NCI-H2107 treated with DMSO at 0.1 percent for 48 hours (cell line): ENCODE measurements at regions not wholly inside any gene's neighbourhood (a gene's known extent, or its start where the extent isn't known, plus 50 kb on each side); places are given as distances from the start of the nearest gene placed in this dataset.
"Not testable (repeated sequence)": the region's sequence is repeated elsewhere in the genome, so short reads cannot be mapped to it uniquely, and the experiment has no call there.

Experiments
- DNase-seq: peaks from one replicate; lab custom pipeline; 2025; ENCODE audit not compliant: unreplicated experiment; lab: John Stamatoyannopoulos, UW

GRCh38 chr14:105730731-105731130 is 204.3 kb downstream of the TMEM121 start:
- DNase-seq = not testable (repeated sequence)

- not testable (repeated sequence) for DNase-seq
Measured at GRCh38 chr14:105731221-105731985, 205.0 kb downstream of the TMEM121 start.

- no peak for DNase-seq
Measured at GRCh38 chr14:105733081-105734065, 207.0 kb downstream of the TMEM121 start.

DNA sequence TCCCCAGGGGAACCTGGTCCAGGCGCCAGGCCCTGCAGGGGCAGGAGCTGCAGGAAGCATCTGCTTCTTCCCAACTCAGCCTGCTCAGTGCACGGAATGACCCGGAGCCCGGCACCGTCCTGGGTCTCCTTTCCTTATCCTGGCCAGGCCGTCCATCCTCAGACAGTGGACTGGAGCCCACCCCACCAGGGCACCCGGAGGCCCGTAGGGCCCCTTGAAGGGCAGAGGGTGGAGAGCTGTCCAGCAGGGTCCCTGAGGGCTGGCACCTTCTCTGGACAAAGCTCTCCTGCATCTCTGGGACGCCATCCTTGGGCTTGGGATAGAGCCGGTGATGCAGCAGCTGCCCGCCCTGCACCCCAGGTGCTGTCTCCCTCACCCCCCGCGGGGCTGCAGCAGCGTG is 207.9 kb downstream of the TMEM121 start:
- not testable (repeated sequence) for DNase-seq

- not testable (repeated sequence) for DNase-seq
Measured at GRCh38 chr14:105736331-105736730, 209.9 kb downstream of the TMEM121 start.

- no peak for DNase-seq
Measured at GRCh38 chr14:105737504-105738246, 211.3 kb downstream of the TMEM121 start.

DNA sequence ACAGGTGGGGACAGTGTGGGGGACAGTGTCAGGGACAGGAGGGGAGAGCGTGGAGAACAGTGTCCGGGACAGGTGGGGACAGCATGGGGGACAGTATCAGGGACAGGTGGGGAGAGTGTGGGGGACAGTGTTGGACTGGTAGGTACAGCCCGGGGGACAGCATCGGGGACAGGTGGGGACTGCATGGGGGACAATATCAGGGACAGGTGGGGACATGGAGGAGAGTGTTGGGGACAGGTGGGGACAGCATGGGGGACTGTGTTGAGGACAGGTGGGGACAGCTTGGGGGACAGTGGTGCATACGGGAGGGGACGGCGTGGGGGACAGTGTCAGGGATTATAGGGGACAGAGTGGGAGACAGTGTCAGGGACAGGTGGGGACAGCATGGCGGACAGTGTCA is 212.3 kb downstream of the TMEM121 start:
- DNase-seq = no peak

DNA sequence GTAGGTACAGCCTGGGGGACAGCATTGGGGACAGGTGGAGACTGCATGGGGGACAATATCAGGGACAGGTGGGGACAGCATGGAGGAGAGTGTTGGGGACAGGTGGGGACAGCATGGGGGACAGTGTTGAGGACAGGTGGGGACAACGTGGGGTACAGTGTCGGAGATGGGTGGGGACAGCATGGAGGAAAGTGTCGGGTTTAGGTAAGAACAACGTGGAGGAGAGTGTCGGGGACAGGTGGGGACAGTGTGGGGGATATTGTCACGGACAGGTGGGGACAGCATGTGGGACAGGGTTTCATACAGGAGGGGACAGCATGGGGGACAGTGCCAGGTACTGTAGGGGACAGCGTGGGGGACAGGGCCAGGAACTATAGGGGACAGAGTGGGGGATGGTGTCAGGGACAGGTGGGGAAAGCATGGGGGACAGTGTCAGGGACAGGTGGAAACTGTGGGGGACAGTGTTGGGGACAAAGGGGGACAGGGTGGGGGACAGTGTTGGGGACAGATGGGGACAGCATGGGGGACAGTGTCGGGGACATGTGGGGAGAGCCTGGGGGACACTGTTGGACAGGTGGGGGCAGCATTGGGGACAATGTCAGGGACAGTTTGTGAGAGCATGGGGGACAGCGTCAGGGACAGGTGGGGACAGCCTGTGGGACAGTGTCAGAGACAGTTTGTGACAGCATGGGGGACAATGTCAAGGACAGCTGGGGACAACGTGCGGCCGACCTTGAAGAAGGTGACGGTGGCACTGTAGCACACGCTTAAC is 213.1 kb downstream of the TMEM121 start:
- DNase-seq = no peak

- DNase-seq = not testable (repeated sequence)
Measured at GRCh38 chr14:105740272-105740671, 213.9 kb downstream of the TMEM121 start.

DNA sequence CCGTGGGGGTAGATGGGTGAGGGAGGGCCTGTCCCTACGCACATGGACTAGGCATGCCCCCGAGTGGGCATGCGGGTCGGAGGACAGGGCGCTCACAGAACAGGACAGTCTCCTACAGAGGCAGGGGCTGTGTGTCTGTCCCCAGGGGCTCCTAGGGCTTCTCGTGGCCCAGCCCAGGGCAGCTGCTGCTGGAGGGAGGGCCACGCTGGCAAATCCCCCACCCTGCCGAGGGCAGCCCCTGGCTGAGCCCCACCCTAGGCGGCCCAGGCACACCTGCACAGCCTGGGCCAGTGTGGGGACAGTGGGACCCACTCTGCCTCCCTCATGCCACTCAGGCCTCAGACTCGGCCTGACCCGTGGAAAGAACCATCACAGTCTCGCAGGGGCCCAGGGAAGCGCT is 214.6 kb downstream of the TMEM121 start:
- DNase-seq = not testable (repeated sequence)

- not testable (repeated sequence) for DNase-seq
Measured at GRCh38 chr14:105741707-105742530, 215.5 kb downstream of the TMEM121 start.

GRCh38 chr14:105742531-105742848 is 216.1 kb downstream of the TMEM121 start:
- DNase-seq = no peak

DNA sequence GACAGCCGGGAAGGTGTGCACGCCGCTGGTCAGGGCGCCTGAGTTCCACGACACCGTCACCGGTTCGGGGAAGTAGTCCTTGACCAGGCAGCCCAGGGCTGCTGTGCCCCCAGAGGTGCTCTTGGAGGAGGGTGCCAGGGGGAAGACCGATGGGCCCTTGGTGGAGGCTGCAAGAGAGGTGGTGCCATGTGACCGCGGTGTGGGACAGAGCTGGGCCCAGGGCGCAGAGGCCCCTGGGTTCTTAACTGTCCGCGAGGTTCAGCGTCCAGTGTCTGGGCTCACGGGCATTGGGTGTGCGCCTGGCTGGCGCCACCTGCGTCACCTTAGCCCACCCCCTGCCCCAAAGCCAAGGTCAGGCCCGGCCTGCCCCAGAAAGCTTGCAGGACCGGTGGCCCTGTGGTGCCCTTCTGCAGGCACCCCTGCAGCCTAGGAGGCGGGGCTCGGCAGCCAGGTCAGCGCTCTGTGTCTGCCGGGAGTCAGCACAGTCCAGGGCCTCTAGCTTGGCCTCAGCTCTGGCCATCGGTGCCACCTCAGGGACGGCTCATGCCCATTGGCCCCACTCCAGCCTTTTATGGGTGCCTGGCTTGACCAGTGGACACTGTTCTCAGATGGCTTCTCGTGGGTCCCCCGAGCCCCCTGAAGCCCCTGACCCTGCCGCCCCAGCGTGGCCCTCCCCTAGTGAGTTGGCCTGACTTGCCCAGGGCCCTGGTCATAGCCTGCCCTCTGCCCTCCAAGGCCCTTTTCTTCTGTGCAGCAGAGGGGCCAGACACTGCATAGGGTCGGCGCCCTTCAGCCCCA is 216.7 kb downstream of the TMEM121 start:
- DNase-seq = not testable (repeated sequence)

- DNase-seq = not testable (repeated sequence)
Measured at GRCh38 chr14:105744213-105744787, 217.9 kb downstream of the TMEM121 start.

- DNase-seq = no peak
Measured at GRCh38 chr14:105745433-105746123, 219.2 kb downstream of the TMEM121 start.

- DNase-seq = no peak
Measured at GRCh38 chr14:105746124-105746514, 219.7 kb downstream of the TMEM121 start.

DNA sequence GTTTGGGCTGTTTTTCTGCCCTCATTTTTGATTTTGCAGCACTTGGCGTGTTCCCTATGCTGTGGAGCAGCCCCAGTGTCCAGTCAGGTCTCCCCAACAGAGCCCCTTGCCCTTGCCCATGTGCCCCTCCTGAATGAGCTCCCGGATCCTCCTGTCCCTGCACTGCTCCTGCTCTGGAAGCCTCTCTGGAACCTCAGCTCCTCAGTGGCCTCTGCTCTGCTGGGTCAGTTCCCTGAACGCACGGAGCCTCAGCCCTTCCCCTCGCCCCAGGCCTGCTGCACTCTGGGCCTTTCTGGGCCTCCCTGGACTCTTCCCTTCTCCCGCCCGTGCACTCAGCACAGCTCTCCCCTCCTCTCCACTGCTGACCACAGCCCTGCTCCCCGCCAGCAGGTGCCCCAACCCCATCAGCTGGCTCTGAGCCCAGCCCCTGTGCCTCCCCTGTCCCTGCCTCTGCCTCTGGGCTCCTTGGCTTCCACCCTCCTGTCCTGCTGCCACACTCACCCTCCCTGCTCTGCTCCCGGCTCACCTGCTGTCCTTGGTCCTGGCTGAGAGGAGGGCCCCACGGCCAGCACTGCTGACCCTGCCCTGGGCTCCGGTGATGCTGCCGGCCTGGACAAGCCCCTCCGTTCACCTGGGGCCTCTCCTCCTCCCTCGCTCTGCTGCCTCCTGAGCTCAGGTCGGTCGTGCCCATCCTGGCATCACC is 220.6 kb downstream of the TMEM121 start:
- not testable (repeated sequence) for DNase-seq
